ENCODE measurements at regions not wholly inside any gene's neighbourhood (a gene's known extent, or its start where the extent isn't known, plus 50 kb on each side); places are given as distances from the start of the nearest gene placed in this dataset.

DNA sequence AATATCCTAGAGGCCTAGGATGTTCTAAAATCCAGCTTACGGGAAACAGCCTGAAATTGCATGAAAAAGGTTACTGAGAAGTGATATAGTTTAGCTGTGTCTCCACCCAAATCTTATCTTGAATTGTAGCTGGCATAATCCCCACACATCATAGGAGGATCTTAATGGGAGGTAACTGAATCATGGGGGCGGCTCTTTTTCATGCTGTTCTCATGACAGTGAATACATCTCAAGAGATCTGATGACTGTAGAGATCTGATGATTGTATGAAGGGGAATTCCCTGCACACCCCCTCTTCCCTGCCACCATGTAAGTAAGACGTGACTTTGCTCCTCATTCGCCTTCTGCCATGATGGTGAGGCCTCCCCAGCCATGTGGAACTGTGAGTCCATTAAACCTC lies 385.6 kb upstream of the ID2 start:
- no peak for ATAC-seq
- intact Hi-C loops (cut with micrococcal nuclease) (no loop called here), in situ Hi-C loops (cut with MboI) (no loop called here)
- ChIA-PET CTCF (ENCODE audit: low intra/inter-chr PET ratio) (no interaction called here), POLR2A (no interaction called here)
- no peaks in the 10 kb centered on the region for H4K20me1 ChIP-seq (replicated peaks; ENCODE audit: control insufficient read depth, insufficient read depth, low read length)
- BruUV-seq (replicated peaks): no TSS peak
- H2AFZ ChIP-seq (ENCODE audit: low read depth, low read length): no peak overlapping the region
- no peak overlapping the region for H3K4me2 ChIP-seq (ENCODE audit: insufficient read depth, low read length)
- H3K9me3 ChIP-seq (replicated peaks; ENCODE audit: control insufficient read depth, insufficient read depth, low read depth, low read length): no peaks in the 10 kb centered on the region
- H3K9me1 ChIP-seq (ENCODE audit: control insufficient read depth, insufficient read depth, low read length): no peaks in the 10 kb centered on the region
- no peak overlapping the region for H3K4me3 ChIP-seq
- WGBS (ENCODE audit: insufficient coverage, low coverage, missing lambda C conversion rate): 15% methylated on average over 4 of the region's 4 CpGs
- no peak overlapping the region for H3K27ac ChIP-seq (ENCODE audit: extremely low read depth, low read depth, low read length)
- H3K9ac ChIP-seq (ENCODE audit: insufficient read depth in 1 of 2, low read depth in 2 of 2, low read length in 2 of 2): no peak overlapping the region
- no peak for DNase-seq (ENCODE audit: extremely low read depth in 1 of 4, low spot score in 3 of 4)
- no peak for FAIRE-seq
- no peak for TF ChIP-seq FOXK1 (CRISPR knock-in tag; IDR thresholded peaks at IDR 0.05; ENCODE audit: borderline replicate concordance)
- TF ChIP-seq WHSC1 (IDR thresholded peaks at IDR 0.05; ENCODE audit: low read length): no peak
- TF ChIP-seq TARDBP (IDR thresholded peaks at IDR 0.05): no peak
- no peak for TF ChIP-seq MIER1 (IDR thresholded peaks at IDR 0.05; ENCODE audit: low read depth)
- no peak for TF ChIP-seq ZNF644 (tag; IDR thresholded peaks at IDR 0.05; ENCODE audit: low read depth)
- TF ChIP-seq PTRF (tag; IDR thresholded peaks at IDR 0.05): no peak
- TF ChIP-seq CC2D1A (IDR thresholded peaks at IDR 0.05): no peak
- no peak for TF ChIP-seq RBM34 (IDR thresholded peaks at IDR 0.05; ENCODE audit: borderline replicate concordance, insufficient read depth, low read length)
- TF ChIP-seq RAD21 (CRISPR knock-in tag; conservative IDR thresholded peaks at IDR 0.05 in 1 of 2, IDR thresholded peaks at IDR 0.05 in 1 of 2): no peak
- no peak for TF ChIP-seq MYC (IDR thresholded peaks at IDR 0.05; ENCODE audit: low read depth, low read length)
- TF ChIP-seq MYC (CRISPR knock-in tag; IDR thresholded peaks at IDR 0.05; ENCODE audit: borderline replicate concordance, low read depth): no peak
- no peak for TF ChIP-seq U2AF2 (optimal IDR thresholded peaks at IDR 0.05; ENCODE audit: low read depth, low read length)
- TF ChIP-seq BCOR (IDR thresholded peaks at IDR 0.05): no peak
- TF ChIP-seq MED1 (CRISPR knock-in tag; IDR thresholded peaks at IDR 0.05; ENCODE audit: borderline replicate concordance): no peak
- no peak for TF ChIP-seq AFF4 (CRISPR knock-in tag; IDR thresholded peaks at IDR 0.05)
- no peak for TF ChIP-seq KAT7 (CRISPR knock-in tag; IDR thresholded peaks at IDR 0.05; ENCODE audit: borderline replicate concordance)
- TF ChIP-seq, protein P1, sequence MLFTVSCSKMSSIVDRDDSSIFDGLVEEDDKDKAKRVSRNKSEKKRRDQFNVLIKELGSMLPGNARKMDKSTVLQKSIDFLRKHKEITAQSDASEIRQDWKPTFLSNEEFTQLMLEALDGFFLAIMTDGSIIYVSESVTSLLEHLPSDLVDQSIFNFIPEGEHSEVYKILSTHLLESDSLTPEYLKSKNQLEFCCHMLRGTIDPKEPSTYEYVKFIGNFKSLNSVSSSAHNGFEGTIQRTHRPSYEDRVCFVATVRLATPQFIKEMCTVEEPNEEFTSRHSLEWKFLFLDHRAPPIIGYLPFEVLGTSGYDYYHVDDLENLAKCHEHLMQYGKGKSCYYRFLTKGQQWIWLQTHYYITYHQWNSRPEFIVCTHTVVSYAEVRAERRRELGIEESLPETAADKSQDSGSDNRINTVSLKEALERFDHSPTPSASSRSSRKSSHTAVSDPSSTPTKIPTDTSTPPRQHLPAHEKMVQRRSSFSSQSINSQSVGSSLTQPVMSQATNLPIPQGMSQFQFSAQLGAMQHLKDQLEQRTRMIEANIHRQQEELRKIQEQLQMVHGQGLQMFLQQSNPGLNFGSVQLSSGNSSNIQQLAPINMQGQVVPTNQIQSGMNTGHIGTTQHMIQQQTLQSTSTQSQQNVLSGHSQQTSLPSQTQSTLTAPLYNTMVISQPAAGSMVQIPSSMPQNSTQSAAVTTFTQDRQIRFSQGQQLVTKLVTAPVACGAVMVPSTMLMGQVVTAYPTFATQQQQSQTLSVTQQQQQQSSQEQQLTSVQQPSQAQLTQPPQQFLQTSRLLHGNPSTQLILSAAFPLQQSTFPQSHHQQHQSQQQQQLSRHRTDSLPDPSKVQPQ (CRISPR knock-in tag; IDR thresholded peaks at IDR 0.05; ENCODE audit: borderline replicate concordance): no peak
- no peak for TF ChIP-seq ZNF324 (CRISPR knock-in tag; IDR thresholded peaks at IDR 0.05)
- TF ChIP-seq TAF9B (IDR thresholded peaks at IDR 0.05; ENCODE audit: partially characterized antibody): no peak
- TF ChIP-seq PHB (CRISPR knock-in tag; IDR thresholded peaks at IDR 0.05): no peak
- no peaks in the 10 kb centered on the region for H3K36me3 ChIP-seq (ENCODE audit: control insufficient read depth, insufficient read depth, low read length)
- H3K4me1 ChIP-seq (replicated peaks in 1 of 2; ENCODE audit: control insufficient read depth in 2 of 2, insufficient read depth in 2 of 2, low read length in 2 of 2): peaks cover 0 to 6% of the 10 kb centered on the region in 2 experiments; a peak in 1 of 5 replicates
- H3K27me3 ChIP-seq (ENCODE audit: control insufficient read depth in 2 of 2, insufficient read depth in 2 of 2, low read length in 2 of 2): no peaks in the 10 kb centered on the region; a peak in 1 of 5 replicates
- H3K79me2 ChIP-seq (ENCODE audit: control insufficient read depth, insufficient read depth, low read length): no peaks in the 10 kb centered on the region

Measured in K562 (cell line).